ENCODE measurements at regions not wholly inside any gene's neighbourhood (a gene's known extent, or its start where the extent isn't known, plus 50 kb on each side); places are given as distances from the start of the nearest gene placed in this dataset.

DNA sequence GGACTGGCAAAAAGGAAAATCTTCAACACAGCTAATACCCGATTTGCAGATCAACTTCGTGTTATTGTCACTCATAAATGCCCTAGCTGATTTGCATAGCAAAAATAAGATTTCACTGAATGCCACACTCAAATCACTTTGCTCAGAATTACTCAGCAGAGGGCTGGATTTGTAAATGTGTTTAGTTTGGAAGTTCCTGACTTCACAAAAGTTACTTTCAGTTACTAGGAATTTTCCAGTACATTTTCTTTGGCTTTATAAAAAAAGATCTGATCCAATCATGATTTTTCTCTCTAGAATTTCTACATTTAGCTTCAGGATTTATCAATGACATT, 433.3 kb upstream of the ID2 start:
- no peaks in the 10 kb centered on the region for H3K36me3 ChIP-seq (ENCODE audit: control insufficient read depth in 4 of 4, insufficient read depth in 3 of 4, low read depth in 1 of 4, low read length in 3 of 4)
- H3K4me1 ChIP-seq (ENCODE audit: control insufficient read depth in 4 of 4, insufficient read depth in 4 of 4, low read length in 3 of 4): peaks cover 0 to 4% (median 0%) of the 10 kb centered on the region in 4 donors
- WGBS: 90% methylated on average over 2 of the region's 2 CpGs
- H3K9me3 ChIP-seq (ENCODE audit: control insufficient read depth in 4 of 4, low read length in 3 of 4): no peaks in the 10 kb centered on the region
- H3K4me3 ChIP-seq (ENCODE audit: low read depth in 1 of 3, low read length in 3 of 3): no peak overlapping the region
- DNase-seq (ENCODE audit: low spot score): no peak
- H3K27ac ChIP-seq (ENCODE audit: low read depth in 1 of 2, low read length in 2 of 2): peak overlapping the region; percentile 83 to 86
- TF ChIP-seq MAX (IDR thresholded peaks at IDR 0.05): no peak
- TF ChIP-seq NR2F2 (IDR thresholded peaks at IDR 0.05): no peak
- TF ChIP-seq HNF4G (IDR thresholded peaks at IDR 0.05): no peak
- TF ChIP-seq REST (IDR thresholded peaks at IDR 0.05): no peak
- TF ChIP-seq GABPA (IDR thresholded peaks at IDR 0.05 in 1 of 2, conservative IDR thresholded peaks at IDR 0.05 in 1 of 2): no peak
- TF ChIP-seq JUND (IDR thresholded peaks at IDR 0.05): no peak
- no peak for TF ChIP-seq ZBTB33 (IDR thresholded peaks at IDR 0.05)
- no peak overlapping the region for H3K9ac ChIP-seq (ENCODE audit: low read depth in 1 of 2, low read length in 2 of 2)
- H3K27me3 ChIP-seq (ENCODE audit: control insufficient read depth in 4 of 4, insufficient read depth in 4 of 4, low read length in 3 of 4): no peaks in the 10 kb centered on the region

GRCh38 chr2:8249141-8249540, 432.7 kb upstream of the ID2 start:
- Histone ChIP-seq H3K27me3 (ENCODE audit: control insufficient read depth in 4 of 4, insufficient read depth in 4 of 4, low read length in 3 of 4) (no peaks in the 10 kb centered on the region), H3K36me3 (ENCODE audit: control insufficient read depth in 4 of 4, insufficient read depth in 3 of 4, low read depth in 1 of 4, low read length in 3 of 4) (no peaks in the 10 kb centered on the region), H3K9me3 (ENCODE audit: control insufficient read depth in 4 of 4, low read length in 3 of 4) (no peaks in the 10 kb centered on the region), H3K4me1 (ENCODE audit: control insufficient read depth in 4 of 4, insufficient read depth in 4 of 4, low read length in 3 of 4) (peaks cover 0 to 4% (median 0%) of the 10 kb centered on the region in 4 donors), H3K27ac (ENCODE audit: low read depth in 1 of 2, low read length in 2 of 2) (peak overlapping the region; percentile 83 to 86), H3K4me3 (ENCODE audit: low read depth in 1 of 3, low read length in 3 of 3) (no peak overlapping the region), H3K9ac (ENCODE audit: low read depth in 1 of 2, low read length in 2 of 2) (no peak overlapping the region)
- WGBS: 45% methylated on average over 14 of the region's 14 CpGs
- no peak for DNase-seq (ENCODE audit: low spot score)
- TF ChIP-seq EGR1 (IDR thresholded peaks at IDR 0.05; ENCODE audit: low read depth in 2 of 2): peak in 1 of 2 donors; percentile 15
- peak; percentile 48 for TF ChIP-seq SP1 (IDR thresholded peaks at IDR 0.05)
- TF ChIP-seq FOXA1 (IDR thresholded peaks at IDR 0.05): no peak
- peak; percentile 51 for TF ChIP-seq REST (IDR thresholded peaks at IDR 0.05)
- peak; percentile 63 to 86 for TF ChIP-seq HNF4A (conservative IDR thresholded peaks at IDR 0.05)
- TF ChIP-seq ZBTB33 (IDR thresholded peaks at IDR 0.05): peak; percentile 58
- peak; percentile 91 for TF ChIP-seq MAX (IDR thresholded peaks at IDR 0.05)
- peak; percentile 56 for TF ChIP-seq YY1 (IDR thresholded peaks at IDR 0.05)
- no peak for TF ChIP-seq CTCF (IDR thresholded peaks at IDR 0.05; ENCODE audit: low read depth, low read length, missing input control)
- peak in 1 of 2 donors; percentile 72 for TF ChIP-seq JUND (IDR thresholded peaks at IDR 0.05)
- no peak for TF ChIP-seq NR2F2 (IDR thresholded peaks at IDR 0.05)
- peak; percentile 52 to 55 for TF ChIP-seq RAD21 (IDR thresholded peaks at IDR 0.05)
- no peak for TF ChIP-seq GABPA (IDR thresholded peaks at IDR 0.05 in 1 of 2, conservative IDR thresholded peaks at IDR 0.05 in 1 of 2)
- TF ChIP-seq FOXA2 (IDR thresholded peaks at IDR 0.05): no peak
- no peak for TF ChIP-seq HNF4G (IDR thresholded peaks at IDR 0.05)
- TF ChIP-seq, protein P1, sequence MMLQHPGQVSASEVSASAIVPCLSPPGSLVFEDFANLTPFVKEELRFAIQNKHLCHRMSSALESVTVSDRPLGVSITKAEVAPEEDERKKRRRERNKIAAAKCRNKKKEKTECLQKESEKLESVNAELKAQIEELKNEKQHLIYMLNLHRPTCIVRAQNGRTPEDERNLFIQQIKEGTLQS (IDR thresholded peaks at IDR 0.05): no peak
- TF ChIP-seq RXRA (IDR thresholded peaks at IDR 0.05): peak; percentile 72 to 90
- TF ChIP-seq TAF1 (conservative IDR thresholded peaks at IDR 0.05): no peak
